ENCODE measurements at regions not wholly inside any gene's neighbourhood (a gene's known extent, or its start where the extent isn't known, plus 50 kb on each side); places are given as distances from the start of the nearest gene placed in this dataset.
A peak's percentile ranks its signal among the peaks of the same experiment; 100 is the strongest.

DNA sequence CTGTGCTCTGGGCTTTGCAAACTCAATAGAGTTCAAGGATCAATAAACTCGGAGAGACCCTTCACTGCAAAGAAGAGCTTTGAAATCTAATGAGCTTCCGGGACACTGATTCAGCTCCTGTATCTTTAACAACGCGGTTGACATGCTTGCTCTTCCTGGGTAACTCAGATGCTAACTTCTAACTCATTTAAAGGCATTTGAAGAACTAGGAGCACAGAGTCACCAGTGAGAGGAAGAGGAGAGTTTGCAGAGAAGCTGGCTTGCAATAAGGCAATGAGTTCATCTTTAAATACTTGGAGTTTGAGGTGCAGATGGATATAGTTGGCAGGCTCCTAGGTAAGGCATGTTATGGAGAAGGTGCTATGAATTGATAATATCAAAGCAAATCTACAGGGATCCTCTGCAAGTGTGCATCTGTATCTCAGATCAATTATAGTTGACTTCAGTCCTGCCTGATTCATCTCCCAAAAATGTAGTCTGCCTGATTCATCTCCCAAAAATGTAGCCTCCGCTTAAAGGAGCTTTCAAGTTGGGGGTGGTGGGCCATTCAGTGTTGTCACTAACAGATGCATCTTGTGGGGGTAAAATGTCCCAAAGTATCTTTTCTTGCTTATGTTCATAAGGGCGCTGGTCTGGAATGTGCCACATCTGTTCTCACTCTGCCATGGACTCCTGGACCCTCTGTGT is 182.5 kb upstream of the PRSS58 start:
- no peaks in the 10 kb centered on the region for H3K79me2 ChIP-seq (ENCODE audit: low read depth)
- CTCF ChIA-PET, result interaction anchor here (0.5 to 1.8 kb wide), 8 partner anchors 19 to 848 kb away, joined by 3 to 11 read pairs (median 4); partner anchors contain the start of gene CASP2
- POLR2A ChIA-PET (ENCODE audit: unreplicated experiment), result interaction anchor here (0.6 kb wide), 1 partner anchor 355 kb away, joined by 4 read pairs; no protein-coding TSS in a partner anchor
- peak; percentile 67 to 90 for DNase-seq
- peak overlapping the region; percentile 64 for H3K4me2 ChIP-seq
- peak overlapping the region; percentile 6; the same call in 1 of the 2 replicates for H2AFZ ChIP-seq
- H4K20me1 ChIP-seq (ENCODE audit: insufficient read depth), result no peaks in the 10 kb centered on the region
- no peaks in the 10 kb centered on the region for H3K27me3 ChIP-seq (ENCODE audit: insufficient read depth, low read depth)
- intact Hi-C loops (cut with micrococcal nuclease; ENCODE audit: unreplicated experiment), result loop anchor here (1.0 kb wide), 2 partner anchors 19 to 116 kb away; no protein-coding TSS in a partner anchor
- peak overlapping the region; percentile 79 for H3K27ac ChIP-seq
- H3K9me3 ChIP-seq (ENCODE audit: insufficient read depth, low read depth), result no peaks in the 10 kb centered on the region
- TF ChIP-seq, protein P1, sequence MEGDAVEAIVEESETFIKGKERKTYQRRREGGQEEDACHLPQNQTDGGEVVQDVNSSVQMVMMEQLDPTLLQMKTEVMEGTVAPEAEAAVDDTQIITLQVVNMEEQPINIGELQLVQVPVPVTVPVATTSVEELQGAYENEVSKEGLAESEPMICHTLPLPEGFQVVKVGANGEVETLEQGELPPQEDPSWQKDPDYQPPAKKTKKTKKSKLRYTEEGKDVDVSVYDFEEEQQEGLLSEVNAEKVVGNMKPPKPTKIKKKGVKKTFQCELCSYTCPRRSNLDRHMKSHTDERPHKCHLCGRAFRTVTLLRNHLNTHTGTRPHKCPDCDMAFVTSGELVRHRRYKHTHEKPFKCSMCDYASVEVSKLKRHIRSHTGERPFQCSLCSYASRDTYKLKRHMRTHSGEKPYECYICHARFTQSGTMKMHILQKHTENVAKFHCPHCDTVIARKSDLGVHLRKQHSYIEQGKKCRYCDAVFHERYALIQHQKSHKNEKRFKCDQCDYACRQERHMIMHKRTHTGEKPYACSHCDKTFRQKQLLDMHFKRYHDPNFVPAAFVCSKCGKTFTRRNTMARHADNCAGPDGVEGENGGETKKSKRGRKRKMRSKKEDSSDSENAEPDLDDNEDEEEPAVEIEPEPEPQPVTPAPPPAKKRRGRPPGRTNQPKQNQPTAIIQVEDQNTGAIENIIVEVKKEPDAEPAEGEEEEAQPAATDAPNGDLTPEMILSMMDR (conservative IDR thresholded peaks at IDR 0.05), result no peak
- no peak for TF ChIP-seq EZH2 (IDR thresholded peaks at IDR 0.05; ENCODE audit: low read depth)
- H3K4me3 ChIP-seq, result peak overlapping the region; percentile 16; the same call in 1 of the 2 replicates
- no peaks in the 10 kb centered on the region for H3K9me2 ChIP-seq (ENCODE audit: insufficient read depth)
- H3K4me1 ChIP-seq (replicated peaks; ENCODE audit: insufficient read depth), result peaks cover 46% of the 10 kb centered on the region
- peaks cover 32% of the 10 kb centered on the region for H3F3A ChIP-seq (ENCODE audit: insufficient read depth, low read depth)
- no peaks in the 10 kb centered on the region for H3K36me3 ChIP-seq (ENCODE audit: low read depth)
- BruUV-seq (replicated peaks), result no TSS peak

DNA sequence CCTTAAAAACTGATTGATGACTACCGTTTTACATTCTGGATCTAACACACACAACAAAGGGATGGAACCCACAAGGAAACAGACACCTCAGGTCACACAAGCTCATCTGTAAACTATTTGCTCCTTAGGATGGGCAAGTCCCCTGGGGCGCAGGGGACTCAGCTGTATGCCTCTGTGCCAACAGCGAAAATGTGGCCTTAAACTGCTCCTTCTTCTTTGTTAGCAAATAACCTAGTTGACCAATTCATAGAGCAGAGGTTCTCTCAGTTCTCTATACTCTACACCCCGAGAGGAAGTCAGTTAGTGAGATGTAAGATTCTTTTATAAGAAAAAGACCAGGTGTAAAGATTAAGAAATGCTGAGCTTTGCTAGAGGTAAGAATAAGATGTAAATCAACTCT is 181.9 kb upstream of the PRSS58 start:
- BruUV-seq (replicated peaks), result no TSS peak
- Histone ChIP-seq H3K4me2 (peak overlapping the region; percentile 64), H3K4me1 (replicated peaks; ENCODE audit: insufficient read depth) (peaks cover 46% of the 10 kb centered on the region), H3K4me3 (0 out of 2 replicates have a peak overlapping the region, but pooled peaks have one; percentile 16), H3K36me3 (ENCODE audit: low read depth) (no peaks in the 10 kb centered on the region), H3F3A (ENCODE audit: insufficient read depth, low read depth) (peaks cover 32% of the 10 kb centered on the region), H3K79me2 (ENCODE audit: low read depth) (no peaks in the 10 kb centered on the region), H3K9me2 (ENCODE audit: insufficient read depth) (no peaks in the 10 kb centered on the region), H3K9me3 (ENCODE audit: insufficient read depth, low read depth) (no peaks in the 10 kb centered on the region), H3K27me3 (ENCODE audit: insufficient read depth, low read depth) (no peaks in the 10 kb centered on the region), H2AFZ (no peak overlapping the region; the same call in 1 of the 2 replicates), H4K20me1 (ENCODE audit: insufficient read depth) (no peaks in the 10 kb centered on the region), H3K27ac (peak overlapping the region; percentile 79)
- TF ChIP-seq, protein P1 (conservative IDR thresholded peaks at IDR 0.05), result no peak
- no peak for TF ChIP-seq EZH2 (IDR thresholded peaks at IDR 0.05; ENCODE audit: low read depth)
- ChIA-PET CTCF (interaction anchor here (0.6 to 1.8 kb wide), 4 partner anchors 20 to 848 kb away, joined by 4 to 11 read pairs (median 6); partner anchors contain the start of gene CASP2), POLR2A (ENCODE audit: unreplicated experiment) (no interaction called here)
- intact Hi-C loops (cut with micrococcal nuclease; ENCODE audit: unreplicated experiment), result loop anchor here (1.0 kb wide), 2 partner anchors 20 to 117 kb away; no protein-coding TSS in a partner anchor
- DNase-seq, result peak in 1 of 2 experiments; percentile 75

DNA sequence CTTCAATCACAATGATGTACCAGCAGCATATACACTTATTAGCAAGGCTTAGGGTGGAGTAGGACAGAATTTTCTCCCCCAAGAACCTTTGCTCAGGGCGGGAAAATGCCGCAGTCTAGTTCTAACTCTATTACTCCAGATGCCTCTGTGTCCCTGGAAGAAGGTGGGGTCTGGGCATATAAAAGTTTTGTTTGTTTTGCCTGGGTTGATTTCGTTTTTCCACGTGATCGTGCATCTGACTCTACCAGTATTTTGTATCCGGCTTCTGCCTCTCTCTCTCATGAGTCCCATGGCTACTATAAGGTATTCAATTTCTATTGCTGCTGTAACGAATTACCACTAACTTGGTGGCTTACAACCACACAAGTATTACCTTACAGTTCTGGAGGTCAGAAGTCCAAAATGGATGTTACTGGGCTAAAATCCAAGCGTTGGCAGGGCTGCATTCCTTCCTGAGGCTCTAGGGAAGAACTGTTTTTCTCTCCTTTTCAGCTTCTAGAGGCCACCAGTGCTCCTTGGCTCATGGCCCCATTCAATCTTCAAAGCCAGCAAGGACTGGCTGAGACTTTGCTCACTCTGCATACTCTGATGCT is 181.2 kb upstream of the PRSS58 start:
- BruUV-seq (replicated peaks), result no TSS peak
- Histone ChIP-seq H4K20me1 (ENCODE audit: insufficient read depth) (no peaks in the 10 kb centered on the region), H3K9me3 (ENCODE audit: insufficient read depth, low read depth) (no peaks in the 10 kb centered on the region), H3K79me2 (ENCODE audit: low read depth) (no peaks in the 10 kb centered on the region), H3K9me2 (ENCODE audit: insufficient read depth) (no peaks in the 10 kb centered on the region), H3K27ac (peak overlapping the region; percentile 79), H3K4me1 (replicated peaks; ENCODE audit: insufficient read depth) (peaks cover 46% of the 10 kb centered on the region), H3K36me3 (ENCODE audit: low read depth) (no peaks in the 10 kb centered on the region), H3K4me3 (no peak overlapping the region), H3K4me2 (peak overlapping the region; percentile 64), H2AFZ (no peak overlapping the region), H3K27me3 (ENCODE audit: insufficient read depth, low read depth) (no peaks in the 10 kb centered on the region), H3F3A (ENCODE audit: insufficient read depth, low read depth) (peaks cover 32% of the 10 kb centered on the region)
- CTCF ChIA-PET, result interaction anchor here (0.6 to 1.8 kb wide), 3 partner anchors 20 to 22 kb away, joined by 3 to 4 read pairs (median 4); no protein-coding TSS in a partner anchor
- POLR2A ChIA-PET (ENCODE audit: unreplicated experiment), result interaction anchor here (0.6 kb wide), 1 partner anchor 92 kb away, joined by 3 read pairs; no protein-coding TSS in a partner anchor
- intact Hi-C loops (cut with micrococcal nuclease; ENCODE audit: unreplicated experiment), result no loop called here
- TF ChIP-seq EZH2 (IDR thresholded peaks at IDR 0.05; ENCODE audit: low read depth), result no peak
- TF ChIP-seq, protein P1 (conservative IDR thresholded peaks at IDR 0.05), result no peak
- DNase-seq, result no peak

Data from PC-9 (cell line).